G401.6 (cell line): ENCODE measurements at regions not wholly inside any gene's neighbourhood (a gene's known extent, or its start where the extent isn't known, plus 50 kb on each side); places are given as distances from the start of the nearest gene placed in this dataset.

Experiments
- FAIRE-seq: peaks from 2 replicates; lab custom pipeline; 2012; peaks lifted over from hg19 to GRCh38; lab: Jason Lieb, UNC

DNA sequence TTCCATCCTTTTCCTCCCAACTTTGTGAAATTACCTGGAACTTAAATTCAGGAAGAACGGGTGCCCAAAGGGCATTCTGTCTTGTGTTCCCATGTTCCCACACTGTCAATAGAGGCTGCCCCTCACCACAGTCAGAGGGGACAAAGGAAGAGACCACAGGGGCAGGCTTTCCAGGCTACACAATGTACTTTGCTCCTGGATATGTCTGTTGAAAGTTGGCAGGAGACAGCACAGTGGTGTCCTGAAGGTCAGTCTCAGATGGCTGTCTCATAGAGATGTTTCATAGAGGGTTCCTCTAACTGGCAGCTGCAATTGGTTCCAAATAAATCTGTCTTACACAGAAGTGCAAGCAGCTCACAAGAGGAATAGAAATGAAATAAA lies 107.8 kb upstream of the TGFBR2 start:
- no peak for FAIRE-seq

DNA sequence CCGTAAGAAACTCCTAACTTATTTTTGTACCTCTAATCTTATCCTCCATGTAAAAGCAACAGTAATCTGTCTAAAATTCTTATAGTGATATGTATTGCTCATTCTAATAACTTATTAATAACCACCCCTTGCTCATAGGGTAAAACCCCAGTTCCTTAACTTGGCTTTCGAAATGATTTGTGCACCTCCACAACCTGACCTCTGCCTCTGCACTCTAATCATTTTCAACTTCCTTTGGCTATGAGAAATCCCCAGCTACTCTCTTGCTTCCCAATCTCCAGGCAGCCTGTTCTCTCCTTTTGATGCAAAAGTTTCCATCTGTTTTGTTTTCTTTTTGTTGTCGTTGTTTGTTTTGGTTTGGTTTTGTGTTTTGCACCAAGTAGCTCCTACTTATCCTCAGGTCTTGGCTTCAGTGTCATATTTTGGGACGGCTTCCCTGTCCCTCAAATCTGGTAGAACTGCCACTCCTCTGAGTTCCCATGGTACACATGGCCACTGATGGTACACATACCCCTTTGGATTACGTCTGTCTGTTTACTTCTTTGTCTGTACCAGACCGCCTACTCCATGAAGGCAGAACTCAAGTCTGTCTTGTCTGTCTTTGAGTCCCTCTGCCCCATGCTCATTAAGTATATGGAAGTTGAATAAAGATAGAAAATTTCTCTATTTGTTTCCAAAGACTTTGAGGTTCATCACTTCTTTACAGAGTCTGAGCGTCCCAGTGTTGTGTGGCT lies 105.6 kb upstream of the TGFBR2 start:
- FAIRE-seq: no peak

DNA sequence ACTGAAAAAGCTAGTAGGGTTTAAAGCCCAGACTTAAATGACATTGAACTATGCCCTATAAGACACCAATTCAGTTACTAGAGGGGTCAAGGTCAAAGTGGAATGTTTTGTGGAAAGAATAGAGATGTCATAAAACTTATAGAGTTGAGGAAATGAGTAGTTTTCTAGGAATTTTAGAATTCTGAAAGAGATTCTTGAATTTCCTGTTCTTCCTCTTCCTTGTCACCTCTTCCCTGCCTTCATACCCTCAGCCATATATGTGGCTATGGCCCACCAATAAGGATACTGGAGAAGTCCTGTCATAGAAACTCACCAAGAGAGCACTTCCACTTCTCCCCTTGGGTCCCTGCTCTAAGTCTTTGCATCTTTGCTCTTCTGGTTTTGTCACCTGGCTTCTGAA lies 104.9 kb upstream of the TGFBR2 start:
- FAIRE-seq: no peak

DNA sequence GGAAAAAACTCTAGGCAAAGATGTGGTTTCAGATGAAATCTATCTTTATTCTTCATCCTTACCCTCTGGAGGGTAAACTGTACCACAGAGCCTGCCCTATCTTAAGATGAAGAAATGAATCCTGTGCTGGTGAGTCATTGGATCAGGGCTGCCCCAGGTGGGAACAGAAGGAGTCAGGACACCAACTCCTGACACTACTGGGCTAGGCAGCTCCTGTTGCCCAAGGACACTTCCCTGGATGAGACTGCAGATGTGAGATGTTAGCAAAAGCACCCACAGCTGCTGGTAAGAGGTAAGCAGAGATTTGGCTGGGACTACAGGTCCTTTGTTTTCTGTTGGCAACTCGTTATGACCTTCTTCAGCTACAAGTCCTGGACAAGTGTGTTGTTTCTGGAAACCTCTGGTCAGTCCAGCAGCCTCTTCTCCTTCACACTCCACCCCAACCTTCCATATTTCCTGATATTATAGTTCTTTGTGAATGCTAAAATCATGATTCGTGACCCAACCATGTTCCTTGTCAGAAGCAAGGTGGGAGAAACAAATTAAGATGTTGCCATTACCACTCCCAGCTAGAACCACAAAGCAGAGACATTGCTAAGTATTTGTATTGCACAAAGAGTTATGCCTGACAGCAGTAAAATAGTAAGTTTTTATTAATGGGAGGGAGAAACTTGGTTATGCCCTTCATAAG lies 104.2 kb upstream of the TGFBR2 start:
- FAIRE-seq: no peak

DNA sequence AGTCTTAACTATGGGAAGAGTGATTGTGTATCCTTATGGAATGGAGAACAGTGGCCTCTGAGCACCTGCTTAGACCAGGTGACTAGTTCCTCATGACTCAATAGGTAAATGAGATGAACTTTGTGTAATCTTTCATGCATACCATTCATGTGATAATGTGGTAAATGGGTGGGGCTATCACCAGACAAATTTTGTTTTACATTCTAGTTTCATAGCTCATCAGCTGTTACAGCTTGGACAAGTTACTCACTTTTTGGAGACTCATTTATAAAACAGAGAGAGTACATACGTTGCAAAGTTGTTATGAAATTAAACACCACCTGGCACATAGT lies 103.7 kb upstream of the TGFBR2 start:
- FAIRE-seq: no peak

DNA sequence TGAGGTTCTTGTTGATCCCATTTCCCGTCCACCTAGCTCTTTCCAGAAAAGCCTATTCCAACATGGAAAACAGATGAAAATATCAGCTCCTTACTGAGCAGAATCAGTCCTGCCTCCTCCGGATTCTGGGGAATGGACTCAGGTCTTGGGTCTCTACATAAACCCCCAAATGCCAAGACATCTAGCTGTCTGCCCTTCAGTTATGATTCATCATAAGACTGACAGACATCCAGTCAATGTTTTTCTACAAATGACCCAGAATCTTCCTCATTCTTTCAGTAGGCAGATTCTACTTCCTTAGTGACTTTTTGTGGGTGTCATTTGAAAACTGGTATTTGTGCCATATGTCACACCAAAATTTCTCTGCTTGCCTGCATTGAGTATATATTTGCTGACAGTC lies 103.0 kb upstream of the TGFBR2 start:
- FAIRE-seq: no peak

DNA sequence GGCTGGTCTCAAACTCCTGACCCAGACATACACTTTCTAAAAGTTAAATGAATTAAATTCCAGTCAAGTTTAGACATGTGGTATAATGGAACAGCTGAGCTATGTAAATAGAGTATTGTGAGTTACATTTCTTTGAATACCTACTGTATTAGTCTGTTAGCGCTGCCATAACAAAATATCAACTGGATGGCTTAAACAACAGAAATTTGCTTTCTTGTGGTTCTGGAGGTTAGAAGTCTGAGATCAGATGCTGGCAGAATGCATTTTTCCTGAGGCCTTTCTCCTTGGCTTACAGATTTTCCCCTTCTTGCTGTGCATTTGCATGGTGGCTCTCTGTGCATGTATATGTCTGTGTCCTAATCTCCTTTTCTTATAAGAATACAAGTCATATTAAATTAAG lies 101.5 kb upstream of the TGFBR2 start:
- no peak for FAIRE-seq

DNA sequence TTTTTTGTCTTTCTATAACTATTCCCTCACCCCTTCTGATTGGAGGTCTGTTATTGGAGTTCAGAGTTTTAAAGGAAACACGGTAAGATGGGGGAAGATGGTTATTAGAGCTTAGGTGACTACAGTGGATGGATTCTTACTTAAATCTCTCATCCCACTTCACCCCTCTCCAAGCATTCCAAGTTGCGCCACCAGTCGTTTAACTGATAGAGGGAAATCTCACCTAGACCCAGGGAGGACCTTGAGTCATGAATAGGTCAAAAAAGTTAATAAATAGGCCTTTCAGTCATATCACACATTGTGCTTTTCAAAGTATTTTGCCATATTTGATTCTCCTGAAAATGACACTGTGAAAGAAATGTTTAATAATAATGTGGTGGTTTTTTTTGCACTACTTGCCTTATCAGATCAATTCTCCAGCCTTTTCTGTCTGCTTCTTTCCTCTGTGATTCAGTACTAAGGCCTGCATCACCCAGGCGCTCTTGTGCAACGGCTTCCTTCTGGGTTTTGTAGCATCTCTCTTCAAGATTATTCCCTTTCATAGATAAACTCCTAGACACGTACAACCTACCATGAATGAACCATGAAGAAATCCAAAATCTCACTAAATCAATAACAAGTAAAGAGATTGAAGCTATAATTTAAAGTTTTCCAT lies 100.4 kb upstream of the TGFBR2 start:
- FAIRE-seq: no peak

DNA sequence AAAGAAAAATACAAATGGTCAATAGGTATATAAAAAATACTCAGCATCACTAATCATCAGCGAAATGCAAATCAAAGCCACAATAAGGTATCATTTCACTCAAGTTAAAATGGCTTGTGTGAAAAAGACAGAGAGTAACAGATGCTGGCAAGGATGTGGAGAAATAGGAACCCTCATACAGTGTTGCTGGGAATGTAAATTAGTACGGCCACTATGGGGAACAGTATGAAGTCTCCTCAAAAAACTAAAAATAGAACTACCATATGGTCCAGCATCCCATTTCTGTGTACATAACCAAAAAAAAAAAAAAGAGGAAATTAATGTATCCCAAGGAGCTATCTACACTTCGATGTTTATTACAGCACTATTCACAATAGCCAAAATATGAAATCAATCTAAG lies 98.1 kb upstream of the TGFBR2 start:
- no peak for FAIRE-seq

DNA sequence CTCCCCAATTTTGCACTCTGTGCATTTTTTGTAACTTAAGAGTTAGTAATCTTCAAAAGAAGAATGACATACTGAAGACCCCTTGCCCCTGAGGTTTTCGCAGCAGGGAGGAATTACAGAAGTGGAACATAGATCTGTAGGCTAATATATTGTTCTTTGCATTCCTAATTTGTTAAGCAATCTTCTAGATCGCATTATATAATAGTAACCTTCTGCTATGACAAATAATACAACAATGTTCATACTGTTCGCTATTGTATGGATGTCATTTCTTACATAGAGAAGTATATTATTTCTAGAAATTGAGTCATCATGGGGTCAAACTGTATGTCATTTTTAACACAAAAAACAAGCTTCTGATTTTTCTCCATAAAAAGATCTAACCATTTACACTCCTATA lies 95.8 kb upstream of the TGFBR2 start:
- FAIRE-seq: no peak

DNA sequence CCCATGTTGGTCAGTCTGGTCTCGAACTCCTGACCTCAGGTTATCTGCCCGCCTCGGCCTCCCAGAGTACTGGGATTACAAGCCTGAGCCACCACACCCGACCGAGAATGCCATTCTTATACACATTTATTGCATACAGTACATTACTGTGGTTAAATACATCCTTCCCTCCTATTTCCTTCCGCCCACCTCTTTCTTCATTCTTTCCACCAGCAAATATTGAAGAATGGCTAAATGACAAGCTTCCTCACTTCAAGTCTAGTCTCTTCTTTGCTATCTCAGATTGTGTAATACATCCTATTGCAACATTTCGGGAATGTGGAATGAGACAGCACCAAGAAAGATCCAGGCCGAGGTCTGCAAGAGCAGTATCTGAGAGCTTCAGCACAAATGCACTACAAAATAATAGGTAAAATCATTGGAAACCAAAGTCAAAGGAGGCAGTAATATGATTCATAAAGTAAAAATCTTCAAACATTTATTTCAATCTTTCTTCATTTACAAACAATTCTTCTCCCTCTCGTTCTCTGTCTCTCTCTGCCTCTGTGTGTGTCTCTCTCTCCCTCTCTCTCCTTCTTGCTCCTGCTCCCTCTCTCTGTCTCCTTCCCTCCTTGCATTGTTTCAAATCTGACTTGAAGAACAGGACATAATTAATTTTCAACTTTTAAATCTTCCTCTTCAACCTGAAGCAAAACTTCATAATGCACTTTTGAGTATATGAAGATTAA lies 94.7 kb upstream of the TGFBR2 start:
- no peak for FAIRE-seq

DNA sequence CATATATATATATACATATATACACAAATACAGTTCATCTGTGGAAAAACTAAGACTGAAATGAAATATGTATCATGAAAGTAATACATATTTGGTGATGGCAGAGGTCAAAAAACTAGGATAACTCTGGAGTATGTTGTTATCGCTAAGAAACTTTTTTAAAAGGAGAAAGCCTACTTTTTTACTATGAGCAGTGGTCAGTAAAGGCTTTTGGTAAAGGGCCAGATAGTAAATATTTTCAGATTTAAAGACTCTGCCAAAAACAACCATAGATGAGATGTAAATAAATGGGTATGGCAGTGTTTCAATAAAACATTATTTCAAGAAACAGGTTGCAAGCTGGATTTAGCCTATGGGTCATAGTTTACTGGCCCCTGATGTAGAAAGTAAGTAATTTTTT lies 93.8 kb upstream of the TGFBR2 start:
- FAIRE-seq: no peak

DNA sequence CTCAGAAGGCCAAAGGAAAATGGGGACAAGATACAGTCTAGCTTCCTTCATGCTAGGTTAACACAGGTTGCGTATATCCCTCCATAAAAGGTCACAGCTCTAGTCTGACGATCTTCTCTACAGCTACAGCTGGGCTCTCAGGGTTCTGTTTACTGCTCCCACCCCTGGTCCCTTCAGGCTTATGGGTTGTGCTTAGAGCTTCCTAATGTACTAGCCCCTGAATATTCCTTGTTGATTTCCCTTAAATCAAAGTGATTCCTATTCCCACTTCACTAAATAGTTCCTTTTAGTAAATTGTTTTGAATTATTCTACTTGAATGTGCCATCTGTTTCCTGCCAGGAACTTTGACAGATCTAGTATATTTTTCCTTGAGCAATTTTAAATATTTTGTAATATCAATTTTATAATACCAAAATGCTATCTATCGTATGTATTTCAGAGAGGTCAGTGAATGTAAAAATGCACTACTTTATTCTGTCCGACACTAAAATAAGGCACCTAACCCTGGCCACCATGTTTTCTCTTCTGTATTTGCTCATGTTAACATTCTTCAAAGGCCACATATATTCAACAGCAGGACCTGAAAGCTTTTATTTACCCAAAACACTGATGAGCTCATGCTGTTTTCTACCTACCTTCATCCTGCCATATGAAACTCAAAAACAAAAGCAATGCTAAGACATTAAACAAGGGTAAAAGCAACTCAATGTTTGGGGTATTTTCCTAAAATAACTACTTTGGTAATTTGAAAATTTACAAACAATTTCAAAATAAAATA lies 92.8 kb upstream of the TGFBR2 start:
- FAIRE-seq: no peak

DNA sequence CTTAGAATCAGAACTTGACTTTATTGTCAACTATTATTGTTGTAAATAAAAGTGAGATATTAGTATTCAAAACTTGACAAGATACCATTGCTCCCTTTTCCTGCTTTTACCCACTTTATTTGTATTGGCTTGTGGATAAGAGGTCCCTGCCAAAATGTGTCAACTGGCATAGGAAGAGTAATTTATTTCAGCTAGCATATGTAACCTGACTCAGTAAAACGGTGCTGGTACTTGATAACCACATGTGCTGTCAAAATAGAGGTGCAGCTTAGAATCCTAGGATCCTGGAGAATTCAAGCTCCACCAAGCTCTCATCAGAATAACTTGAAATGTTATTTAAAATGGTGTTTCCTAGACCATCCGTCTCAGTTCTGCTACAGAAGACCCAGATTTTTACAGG lies 90.2 kb upstream of the TGFBR2 start:
- no peak for FAIRE-seq

DNA sequence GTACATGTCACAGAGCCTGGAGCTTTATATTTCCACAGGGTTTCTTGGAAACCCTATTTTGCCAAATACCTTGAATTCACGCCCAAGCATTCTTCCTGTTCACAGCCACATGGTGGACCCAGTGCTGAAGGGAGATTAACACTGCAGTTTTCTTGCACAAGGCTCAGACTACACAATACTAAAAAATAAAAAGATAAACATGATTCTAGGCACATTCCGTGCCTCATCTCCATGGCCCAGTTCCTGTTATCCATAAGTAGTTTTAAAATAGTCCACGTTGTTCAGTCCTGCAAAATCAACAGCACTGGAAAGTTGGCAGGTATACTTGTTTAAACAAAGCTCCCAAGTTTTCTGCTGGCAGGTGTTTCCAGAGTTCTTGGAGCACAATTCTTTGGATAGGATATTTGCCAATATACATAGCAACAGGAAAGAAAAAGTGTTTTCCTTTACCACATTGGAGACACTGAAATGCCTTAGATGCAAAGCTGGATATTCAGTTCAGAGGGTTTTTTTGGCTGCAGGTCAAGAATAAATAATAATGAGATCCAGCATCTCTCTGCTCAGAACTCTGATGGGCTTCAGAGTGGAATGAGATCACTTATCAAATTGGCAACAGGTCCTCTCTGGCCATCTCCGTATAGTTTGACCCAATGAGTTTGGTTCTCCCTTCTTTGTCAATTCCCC lies 88.1 kb upstream of the TGFBR2 start:
- FAIRE-seq: no peak

DNA sequence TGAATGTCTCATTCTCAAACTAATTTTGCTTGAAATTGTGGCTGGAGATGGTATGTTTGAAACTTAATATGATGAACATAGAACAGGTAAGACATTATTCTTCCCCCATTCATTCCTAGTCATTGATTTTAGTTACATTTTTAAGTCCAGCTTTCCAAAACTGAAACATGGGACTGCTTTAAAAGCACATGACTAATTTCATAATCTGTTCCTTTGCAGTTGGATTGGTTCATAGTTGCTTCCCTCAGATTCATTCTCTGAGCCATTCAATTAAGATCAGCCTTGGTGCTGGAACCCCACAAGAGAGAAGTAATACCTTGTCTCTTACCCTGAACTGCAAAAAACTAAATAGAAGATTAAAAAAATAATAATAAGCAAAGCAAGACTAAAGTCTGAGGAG lies 87.5 kb upstream of the TGFBR2 start:
- FAIRE-seq: no peak

DNA sequence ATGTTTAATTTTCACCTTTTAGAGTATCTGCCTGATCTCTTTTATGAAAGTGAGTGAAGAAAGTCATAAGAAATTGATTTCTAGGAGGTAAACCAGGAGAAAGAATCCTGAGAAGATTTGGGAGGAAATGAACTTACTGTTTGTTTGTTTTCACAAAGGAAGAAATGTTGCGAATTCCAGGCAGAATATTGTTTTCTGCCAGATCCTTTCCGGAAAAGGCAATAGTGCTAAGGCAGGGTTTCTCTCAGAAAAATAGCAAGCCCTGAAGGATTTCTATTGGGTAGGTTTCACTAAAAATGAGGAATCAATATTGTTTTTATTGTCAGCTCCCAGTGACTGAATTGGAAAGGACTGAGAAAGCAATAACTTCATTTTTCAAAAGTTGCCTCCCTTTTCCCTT lies 85.7 kb upstream of the TGFBR2 start:
- no peak for FAIRE-seq

DNA sequence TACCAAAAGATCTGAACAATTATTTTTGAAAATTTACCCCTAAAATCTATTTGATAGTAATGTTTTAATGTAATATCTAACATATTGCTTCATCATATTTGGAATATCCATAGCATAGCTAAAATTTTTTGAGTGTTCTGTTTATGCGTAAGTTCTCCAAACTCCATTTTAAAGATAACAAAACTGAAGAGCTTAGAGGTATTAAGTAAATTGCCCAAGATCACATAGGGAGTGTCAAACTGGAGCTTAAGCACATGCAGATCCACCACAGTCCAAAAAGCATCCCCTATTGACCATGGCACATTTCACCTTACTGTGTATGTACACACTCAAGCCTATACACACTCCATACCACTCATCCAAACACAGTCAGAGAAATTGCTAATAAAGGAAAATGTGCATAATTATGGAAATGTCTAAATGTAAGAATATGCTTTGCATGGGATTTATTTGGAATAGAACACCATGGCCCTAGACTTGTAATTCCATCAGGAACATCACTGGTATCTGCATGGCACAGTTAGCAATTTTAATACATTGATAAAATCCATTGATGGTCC lies 85.2 kb upstream of the TGFBR2 start:
- no peak for FAIRE-seq

DNA sequence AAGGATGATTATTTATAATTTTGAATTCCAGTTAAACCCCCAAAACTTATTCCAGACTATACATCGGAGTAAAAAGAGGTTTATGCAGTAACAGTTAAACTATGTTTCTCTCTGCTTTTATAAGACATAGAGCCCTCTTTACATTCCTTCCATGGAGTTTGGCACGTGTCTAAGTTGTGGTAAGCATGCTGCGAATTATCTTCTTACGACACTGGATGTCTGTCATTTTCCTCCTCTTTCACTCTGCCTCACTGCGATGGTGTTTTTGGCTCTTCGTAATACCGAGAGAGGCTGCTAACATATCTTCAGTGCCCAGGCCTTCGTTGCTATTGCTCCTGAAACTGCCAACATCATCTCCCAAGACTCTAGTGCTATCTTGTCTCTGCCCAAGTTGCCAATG lies 83.9 kb upstream of the TGFBR2 start:
- FAIRE-seq: no peak

DNA sequence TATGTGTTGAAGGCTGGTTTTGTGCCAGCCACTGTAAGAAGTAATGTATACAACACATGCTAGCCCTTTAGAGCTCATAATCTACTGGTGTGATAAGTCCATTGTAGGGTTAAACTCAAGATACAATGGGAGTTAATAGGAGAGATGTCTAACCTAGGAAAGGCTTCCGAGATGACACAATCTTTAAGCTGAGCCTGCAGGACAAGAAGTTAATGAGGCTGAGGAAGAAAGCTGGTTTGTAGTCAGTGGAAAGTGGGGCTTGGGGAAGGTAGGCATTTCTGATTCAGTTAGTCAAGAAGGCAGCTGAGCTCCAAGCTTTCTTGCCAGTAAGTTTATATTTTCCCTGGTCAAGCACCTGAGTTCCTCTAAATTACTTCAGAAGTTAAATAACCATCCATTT lies 83.0 kb upstream of the TGFBR2 start:
- FAIRE-seq: no peak

DNA sequence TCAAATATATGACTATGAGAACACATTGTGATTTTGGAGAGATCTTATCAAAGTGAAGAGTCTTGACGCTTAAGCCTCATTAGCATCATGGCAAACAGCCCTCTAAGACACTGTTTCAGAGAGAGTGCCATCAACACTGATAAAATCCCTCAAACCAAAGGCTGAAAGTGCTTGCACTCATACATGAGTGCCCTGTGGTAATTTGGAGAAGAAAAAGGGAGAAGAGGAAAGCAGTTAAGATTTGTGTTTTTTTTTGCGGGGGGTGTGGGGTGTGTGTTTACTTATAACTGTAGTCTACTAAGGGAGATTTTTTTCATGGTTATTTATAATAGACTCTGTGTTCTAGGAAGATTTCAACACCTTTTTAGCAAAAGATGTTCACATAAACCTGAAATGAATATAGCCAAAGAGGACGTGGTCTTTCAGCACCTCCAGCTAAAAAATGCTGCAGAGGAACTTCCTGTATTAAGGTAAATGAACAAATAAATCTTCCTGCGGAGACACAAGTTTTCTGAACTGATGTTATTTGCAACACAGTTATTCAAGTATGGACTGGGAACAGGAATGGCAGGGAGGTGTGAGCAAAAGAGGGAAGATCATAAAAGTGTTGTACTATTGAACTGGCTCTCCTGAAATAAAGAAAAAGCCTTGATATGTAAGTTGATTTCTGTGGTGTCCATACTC lies 81.9 kb upstream of the TGFBR2 start:
- FAIRE-seq: no peak
